GM13976 (cell line): ENCODE measurements at regions not wholly inside any gene's neighbourhood (a gene's known extent, or its start where the extent isn't known, plus 50 kb on each side); places are given as distances from the start of the nearest gene placed in this dataset.

Source experiments
- DNase-seq: peaks from one replicate; pipeline ENCODE4 v3.0.0; 2012; ENCODE audit warnings: low spot score
- in situ Hi-C: fragments of 300-500 bp; cut with MboI; formaldehyde crosslinking; loops from one replicate; pipeline ENCODE4 v1.12.0; 2022; ENCODE audit warnings: low sequenced_read_pairs, mixed read lengths, inconsistent platforms; ENCODE audit not compliant: unreplicated experiment
- TF ChIP-seq, protein P1 (sequence below): IDR thresholded peaks from 2 replicates; pipeline ENCODE4 v1.5.1; 2012; ENCODE audit warnings: borderline replicate concordance, mild to moderate bottlenecking; ENCODE audit not compliant: insufficient read depth; ENCODE audit errors: extremely low read depth, missing control alignments, control extremely low read depth

GRCh38 chr3:72153477-72154314, 368.7 kb upstream of the PROK2 start:
- in situ Hi-C loops, result no loop called here
- no peak for DNase-seq
- TF ChIP-seq, protein P1, sequence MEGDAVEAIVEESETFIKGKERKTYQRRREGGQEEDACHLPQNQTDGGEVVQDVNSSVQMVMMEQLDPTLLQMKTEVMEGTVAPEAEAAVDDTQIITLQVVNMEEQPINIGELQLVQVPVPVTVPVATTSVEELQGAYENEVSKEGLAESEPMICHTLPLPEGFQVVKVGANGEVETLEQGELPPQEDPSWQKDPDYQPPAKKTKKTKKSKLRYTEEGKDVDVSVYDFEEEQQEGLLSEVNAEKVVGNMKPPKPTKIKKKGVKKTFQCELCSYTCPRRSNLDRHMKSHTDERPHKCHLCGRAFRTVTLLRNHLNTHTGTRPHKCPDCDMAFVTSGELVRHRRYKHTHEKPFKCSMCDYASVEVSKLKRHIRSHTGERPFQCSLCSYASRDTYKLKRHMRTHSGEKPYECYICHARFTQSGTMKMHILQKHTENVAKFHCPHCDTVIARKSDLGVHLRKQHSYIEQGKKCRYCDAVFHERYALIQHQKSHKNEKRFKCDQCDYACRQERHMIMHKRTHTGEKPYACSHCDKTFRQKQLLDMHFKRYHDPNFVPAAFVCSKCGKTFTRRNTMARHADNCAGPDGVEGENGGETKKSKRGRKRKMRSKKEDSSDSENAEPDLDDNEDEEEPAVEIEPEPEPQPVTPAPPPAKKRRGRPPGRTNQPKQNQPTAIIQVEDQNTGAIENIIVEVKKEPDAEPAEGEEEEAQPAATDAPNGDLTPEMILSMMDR, result no peak

- TF ChIP-seq, protein P1, result no peak
- DNase-seq, result no peak
Measured at GRCh38 chr3:72152551-72153476, 367.9 kb upstream of the PROK2 start.

GRCh38 chr3:72151465-72152238, 366.7 kb upstream of the PROK2 start:
- no peak for DNase-seq
- in situ Hi-C loops, result no loop called here
- TF ChIP-seq, protein P1, result no peak

More at GRCh38 chr3:72152551-72153476, 367.9 kb upstream of the PROK2 start:
- in situ Hi-C loops, result no loop called here

GRCh38 chr3:72150634-72151412, 365.9 kb upstream of the PROK2 start:
- DNase-seq, result no peak
- in situ Hi-C loops, result no loop called here
- TF ChIP-seq, protein P1, result no peak

DNA sequence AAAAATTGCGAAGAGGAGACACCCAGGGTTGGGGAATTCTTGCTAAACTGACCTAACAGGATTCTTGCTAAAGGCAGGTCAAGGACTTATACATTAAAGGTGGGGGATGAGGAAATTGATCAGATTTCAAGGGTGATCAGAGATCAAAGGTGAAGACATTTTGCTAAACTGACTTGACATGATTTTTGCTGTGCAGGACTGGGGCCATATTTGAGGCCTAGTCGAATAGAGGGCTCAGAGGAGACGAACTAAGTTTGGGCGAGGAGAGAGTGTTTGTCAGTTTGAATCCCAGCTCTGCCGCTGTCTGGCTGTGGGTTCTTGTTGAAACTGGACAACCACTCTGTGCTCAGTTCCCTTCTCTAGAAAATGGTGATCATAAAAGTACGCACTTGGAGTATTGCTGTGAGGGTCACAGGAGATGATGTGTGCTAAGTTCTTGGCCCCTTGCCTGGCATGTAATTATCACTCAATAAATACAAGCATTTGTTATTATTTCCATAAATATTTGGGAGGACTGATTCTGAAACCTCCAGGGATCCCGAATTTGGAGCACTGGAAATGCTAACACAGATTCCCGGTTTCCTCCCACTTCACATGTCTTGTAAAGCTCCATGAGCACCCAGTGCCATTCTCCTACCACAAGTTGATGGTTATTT, 364.8 kb upstream of the PROK2 start:
- in situ Hi-C loops, result no loop called here
- TF ChIP-seq, protein P1, result no peak
- DNase-seq, result no peak
